Suppressor macrophage treated with lipopolysaccharide for 4 hours (primary cell): ENCODE measurements at regions not wholly inside any gene's neighbourhood (a gene's known extent, or its start where the extent isn't known, plus 50 kb on each side); places are given as distances from the start of the nearest gene placed in this dataset.
"Not testable (repeated sequence)": the region's sequence is repeated elsewhere in the genome, so short reads cannot be mapped to it uniquely, and the experiment has no call there.

Experiments used
- DNase-seq: peaks from one replicate; pipeline ENCODE4 v3.0.0-alpha.2; 2020

DNA sequence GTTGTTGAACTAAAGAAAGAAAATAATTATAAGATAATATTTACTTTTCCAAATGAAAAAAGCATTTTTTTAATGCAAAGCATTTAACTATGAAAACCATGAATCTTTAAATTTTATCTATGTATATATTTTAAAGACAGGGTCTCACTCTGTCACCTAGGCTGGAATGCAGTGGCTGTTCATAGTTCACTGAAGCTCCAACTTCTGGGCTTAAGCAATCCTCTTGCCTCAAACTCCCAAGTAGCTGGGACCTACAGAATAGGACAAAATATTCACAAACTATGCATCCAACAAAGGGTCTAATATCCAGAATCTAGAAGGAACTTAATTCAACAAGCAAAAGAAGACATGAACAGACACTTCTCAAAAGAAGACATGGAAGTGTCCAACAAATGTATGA lies 55.9 kb upstream of the ALB start:
- no peak for DNase-seq

DNA sequence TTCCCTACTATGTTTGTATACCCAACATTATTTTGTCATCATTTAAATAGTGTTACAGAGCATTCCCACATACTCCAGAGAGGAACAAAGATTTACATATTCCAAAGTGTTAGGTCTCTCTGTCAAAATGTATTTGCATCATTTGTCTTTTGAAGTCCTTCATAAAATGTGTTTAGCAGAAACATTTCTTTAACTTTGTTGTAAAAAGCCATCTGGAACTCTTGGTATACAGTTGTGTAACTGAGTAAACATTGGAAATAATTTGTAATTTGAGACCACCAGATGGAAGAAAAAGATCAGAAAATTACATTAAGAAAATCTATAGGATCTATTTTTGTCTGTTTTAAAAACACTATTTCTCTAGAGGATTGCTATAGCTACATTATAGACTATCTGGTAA lies 56.6 kb upstream of the ALB start:
- DNase-seq, result no peak

DNA sequence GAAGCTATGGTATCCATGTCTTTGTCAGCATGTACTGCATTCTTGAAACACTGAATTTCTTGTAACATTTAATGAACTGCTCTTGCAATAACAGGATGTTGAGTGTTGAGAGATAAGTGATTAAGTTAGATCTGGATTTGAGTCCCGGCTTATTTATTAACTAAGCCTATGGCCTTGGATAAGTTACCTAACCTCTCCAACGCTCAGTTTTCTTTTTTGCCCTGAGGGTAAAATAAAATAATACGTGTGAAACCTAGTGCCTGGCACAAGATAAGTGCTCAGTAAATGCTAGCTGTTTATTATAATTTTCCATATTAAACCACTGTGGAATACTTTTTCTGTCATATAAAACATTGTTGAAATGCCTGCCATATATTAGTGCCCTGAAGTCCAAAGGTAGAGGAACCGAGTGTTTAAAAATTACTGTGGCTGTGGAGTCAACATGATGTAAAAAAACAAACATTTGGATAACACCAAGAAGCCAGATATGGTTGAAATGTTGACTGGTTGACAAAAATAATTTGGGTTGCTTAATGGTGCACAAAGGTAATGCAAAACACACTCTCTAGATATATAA lies 58.6 kb upstream of the ALB start:
- DNase-seq, result no peak

DNA sequence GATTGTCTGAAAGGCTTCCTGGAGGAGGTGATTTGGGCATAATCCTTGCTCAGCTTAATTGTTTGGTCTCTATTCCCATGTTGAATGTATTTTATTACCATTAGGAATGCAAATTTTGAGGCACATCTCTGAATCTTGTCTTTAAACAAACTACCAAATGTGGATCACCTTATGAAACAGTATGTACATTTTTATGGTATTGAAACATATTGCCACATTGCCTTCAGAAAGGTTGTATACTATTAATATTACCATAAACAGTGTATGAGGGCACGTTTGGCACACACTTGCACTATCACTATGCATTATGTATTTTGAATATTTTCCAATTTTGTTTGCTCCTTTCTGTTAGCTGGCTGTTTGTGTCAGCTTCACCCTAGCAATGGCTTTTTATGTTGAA lies 60.0 kb upstream of the ALB start:
- no peak for DNase-seq

DNA sequence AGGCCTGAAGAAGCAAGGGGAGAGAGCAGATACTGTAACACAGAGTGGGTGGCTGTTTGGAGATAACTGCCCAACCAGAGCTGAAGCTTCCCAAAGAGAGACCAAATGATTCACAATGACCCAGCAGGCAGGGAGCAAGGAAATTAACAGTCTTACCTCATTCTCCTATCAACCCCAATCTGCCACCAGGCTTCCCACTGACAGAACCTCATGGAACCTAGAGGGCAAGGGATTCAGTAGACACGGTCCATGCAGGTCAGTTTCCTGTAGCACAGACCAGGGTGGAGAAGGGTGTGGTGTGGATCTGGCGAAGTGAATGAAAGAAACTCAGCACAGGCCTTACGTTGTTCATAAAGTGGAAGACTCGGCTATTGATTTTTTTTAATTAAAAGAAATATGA lies 60.7 kb upstream of the ALB start:
- DNase-seq, result no peak

DNA sequence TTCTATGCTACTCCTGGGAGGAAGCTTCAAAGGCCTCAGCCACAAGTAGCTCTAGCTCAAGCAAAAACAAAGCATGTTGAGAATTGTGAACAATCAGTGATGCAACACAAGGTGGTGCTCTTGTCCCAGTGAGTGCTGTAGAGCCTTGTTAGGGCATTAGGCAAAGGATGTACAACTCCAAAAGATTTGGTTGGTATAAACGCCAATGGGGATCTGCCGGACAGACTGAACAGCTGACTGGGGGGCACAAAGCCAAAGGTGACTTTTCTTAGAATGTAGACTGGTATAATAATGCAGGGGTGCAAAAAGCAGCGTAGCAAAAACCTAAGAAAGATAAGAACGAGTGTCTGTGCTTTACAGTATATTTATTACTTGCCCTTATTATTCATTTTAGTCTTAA lies 62.6 kb upstream of the ALB start:
- DNase-seq, result peak; percentile 15

DNA sequence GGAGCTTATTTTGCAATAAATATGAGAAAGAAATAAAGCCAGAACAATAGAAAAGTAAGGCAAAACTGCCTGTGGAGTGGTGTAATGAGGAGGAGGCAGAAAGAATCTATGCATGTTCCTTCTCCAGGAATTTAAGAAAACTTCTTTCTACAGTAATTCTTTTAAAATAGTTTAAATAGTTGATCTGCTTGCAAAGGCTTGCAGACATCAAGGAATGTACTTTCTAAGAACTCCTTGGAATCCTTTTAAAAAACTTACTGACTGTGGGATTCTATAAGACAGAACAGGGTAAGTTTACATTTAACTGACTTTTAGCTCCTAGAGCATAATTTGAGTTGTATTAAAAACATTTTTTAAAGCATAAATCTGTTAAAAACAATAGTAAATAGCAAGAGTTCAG lies 63.2 kb upstream of the ALB start:
- no peak for DNase-seq

DNA sequence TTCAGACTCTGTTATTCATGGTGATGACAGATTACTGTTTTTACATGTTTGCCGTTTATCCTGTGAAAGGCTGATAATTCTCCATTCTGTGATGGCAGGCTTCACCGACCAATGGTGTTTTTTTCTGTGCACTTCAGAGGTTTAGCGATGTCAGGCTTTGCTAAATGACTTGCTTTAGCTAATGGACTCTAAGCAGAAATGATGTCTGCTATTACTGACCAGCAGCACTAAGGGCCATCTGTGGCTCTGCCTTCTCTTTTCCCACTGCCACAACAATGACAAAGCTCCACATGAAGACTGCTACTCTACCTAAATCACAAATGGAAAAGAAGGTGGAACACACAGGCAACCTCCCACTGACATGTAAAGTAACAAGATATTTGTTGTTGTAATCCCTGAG lies 68.4 kb upstream of the ALB start:
- DNase-seq, result no peak

DNA sequence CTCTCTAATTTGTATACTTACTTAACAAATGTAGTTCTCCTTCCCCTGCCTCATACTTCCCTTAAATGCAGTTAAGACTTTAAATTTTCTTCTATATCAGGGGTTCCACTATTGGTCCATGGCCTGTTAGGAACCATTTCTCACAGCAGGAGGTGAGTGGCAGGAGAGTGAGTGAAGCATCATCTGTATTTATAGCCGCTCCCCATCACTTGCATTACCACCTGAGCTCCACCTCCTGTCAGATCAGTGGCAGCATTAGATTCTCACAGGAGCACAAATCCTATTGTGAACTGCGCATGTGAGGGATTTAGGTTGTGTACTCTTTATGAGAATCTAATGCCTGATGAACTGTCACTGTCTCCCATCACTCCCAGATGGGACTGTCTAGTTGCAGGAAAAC lies 72.1 kb upstream of the ALB start:
- DNase-seq, result not testable (repeated sequence)

DNA sequence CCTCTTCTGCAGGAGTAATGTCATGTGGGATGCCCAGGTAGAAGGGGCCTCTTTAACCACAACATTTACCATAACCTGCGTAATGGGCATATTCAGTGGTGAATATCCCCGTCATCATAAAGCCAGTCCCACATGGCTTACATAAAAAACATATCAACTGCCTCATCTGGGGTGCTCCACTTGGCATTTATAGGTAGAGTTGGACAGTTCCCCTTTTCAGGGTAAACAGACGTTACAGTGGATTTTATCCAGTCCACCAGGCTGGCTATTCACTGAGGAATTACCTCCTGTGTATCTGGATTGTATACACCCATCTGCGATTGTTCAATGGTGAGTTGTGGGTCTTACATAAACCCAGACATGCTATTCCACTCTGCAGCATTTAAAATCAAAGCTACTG lies 70.7 kb upstream of the ANKRD17 start:
- DNase-seq, result no peak

DNA sequence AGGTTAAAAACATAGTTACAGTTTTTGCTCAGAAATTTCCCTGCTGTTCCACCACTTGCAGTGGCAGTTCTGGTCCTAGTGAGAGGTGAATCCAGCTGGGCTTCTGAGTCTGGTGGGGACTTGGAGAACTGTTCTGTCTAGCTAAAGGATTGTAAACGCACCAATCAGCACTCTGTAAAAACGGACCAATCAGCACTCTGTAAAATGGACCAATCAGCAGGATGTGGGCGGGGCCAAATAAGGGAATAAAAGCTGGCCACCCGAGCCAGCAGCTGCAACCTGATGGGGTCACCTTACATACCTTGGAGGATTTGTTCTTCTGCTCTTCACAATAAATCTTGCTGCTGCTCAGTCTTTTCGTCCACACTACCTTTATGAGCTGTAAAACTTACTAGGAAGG lies 67.2 kb upstream of the ANKRD17 start:
- not testable (repeated sequence) for DNase-seq

DNA sequence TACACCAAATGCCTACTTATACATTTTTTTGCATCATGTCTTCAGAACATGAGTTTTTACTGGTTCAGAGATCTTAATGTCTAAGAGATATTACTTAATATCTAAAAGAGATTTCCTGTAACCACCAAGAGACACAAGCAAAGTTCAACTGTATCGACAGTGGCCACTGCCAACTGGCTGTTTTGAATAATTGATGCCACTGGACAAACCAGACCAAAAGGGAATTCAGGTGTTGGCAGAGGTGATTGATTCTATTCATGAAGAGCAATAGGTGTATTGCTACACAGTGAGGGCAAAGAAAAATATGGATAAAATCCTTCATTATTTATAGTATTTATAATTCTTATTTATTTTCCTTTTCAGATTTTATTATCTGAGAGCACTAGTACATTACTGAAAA lies 58.5 kb upstream of the ANKRD17 start:
- DNase-seq, result no peak

DNA sequence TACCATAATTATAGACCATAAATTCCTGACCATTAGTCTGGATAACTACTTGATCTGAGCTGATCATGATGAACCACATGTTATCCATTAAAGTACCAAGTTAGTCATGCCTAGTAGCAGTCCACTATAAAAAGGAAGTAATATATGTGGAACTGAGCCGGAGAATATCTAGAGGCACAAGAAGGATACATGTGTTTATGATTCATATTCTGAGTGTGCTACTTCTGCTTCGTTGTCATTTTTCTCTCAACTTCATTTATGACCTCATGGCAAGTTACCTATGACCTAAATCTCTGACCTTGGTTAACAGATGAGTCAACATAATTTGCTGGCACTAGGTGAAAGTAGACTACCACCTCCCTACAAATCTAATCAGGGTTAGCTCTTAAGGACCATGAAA lies 56.5 kb upstream of the ANKRD17 start:
- peak; percentile 80 for DNase-seq

DNA sequence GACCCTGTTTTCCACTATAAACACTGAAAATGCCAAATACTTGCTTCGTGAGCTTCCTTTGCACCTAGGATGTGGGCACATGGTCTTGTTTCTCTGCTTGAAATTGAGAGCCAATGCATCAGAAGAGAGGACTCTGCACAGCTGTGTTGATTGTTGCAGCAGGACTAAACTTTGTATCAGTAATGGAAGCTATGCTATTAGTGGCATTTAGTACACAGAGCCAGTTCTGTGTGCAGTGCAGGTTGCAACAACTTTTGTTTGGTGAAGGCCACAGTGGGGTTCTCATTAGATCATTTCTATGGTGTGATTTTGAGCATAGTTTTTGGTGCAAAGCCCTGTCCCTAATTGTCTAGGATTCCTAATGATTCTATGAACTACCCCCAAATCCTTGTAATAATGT lies 54.4 kb upstream of the ANKRD17 start:
- DNase-seq, result no peak

DNA sequence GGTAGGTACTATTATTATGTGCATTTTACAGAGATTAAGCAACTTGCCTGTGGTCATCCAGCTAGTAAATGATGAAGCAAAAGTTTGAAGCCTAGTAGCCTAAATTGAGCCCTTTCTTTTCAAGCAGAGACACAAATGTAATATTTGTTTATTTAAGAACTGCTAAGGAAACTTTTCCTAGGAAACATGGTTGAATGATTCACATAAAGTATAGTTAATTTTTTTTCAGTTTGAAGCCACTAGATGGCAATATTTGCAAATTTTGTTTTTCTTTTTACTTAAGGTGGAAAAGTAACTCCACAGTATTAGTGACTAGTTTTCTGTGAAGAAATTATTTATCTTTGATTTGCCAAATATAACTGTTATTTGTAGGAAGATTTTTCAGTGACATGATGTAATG lies 52.8 kb upstream of the ANKRD17 start:
- peak; percentile 52 for DNase-seq

DNA sequence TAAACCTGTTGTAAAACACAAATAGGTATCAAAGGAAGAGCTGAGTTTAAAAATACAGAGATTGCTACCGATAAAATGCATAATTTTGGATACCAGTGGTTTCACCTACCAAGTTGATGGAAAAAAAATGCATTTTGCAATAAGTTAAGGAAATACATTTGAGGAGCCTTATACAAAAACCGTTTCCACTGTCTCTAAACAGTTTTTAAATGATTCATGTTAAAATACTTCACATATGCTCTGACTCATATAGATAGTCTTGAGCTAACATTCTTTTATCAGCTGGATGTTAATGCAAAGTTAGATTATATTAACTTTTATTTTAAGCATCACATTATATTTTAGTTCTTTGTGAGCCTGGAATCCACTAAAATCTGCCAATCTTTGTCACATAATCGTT lies 50.6 kb upstream of the ANKRD17 start:
- no peak for DNase-seq
